ENCODE measurements at regions not wholly inside any gene's neighbourhood (a gene's known extent, or its start where the extent isn't known, plus 50 kb on each side); places are given as distances from the start of the nearest gene placed in this dataset.
A peak's percentile ranks its signal among the peaks of the same experiment; 100 is the strongest.

- no peak for TF ChIP-seq RAD21 (IDR thresholded peaks at IDR 0.05; ENCODE audit: low read depth)
- no peak for TF ChIP-seq TCF12 (IDR thresholded peaks at IDR 0.05; ENCODE audit: low read depth)
- TF ChIP-seq EGR1 (IDR thresholded peaks at IDR 0.05), result no peak
- TF ChIP-seq MAX (IDR thresholded peaks at IDR 0.05), result no peak
- TF ChIP-seq YY1 (IDR thresholded peaks at IDR 0.05; ENCODE audit: low read depth), result no peak
Measured at GRCh38 chr14:54251356-54251755, 145.5 kb upstream of the CDKN3 start.

- TF ChIP-seq RAD21 (IDR thresholded peaks at IDR 0.05; ENCODE audit: low read depth) (peak; percentile 22; the same call in 1 of the 2 replicates), EP300 (IDR thresholded peaks at IDR 0.05; ENCODE audit: borderline replicate concordance) (peak; percentile 69; the same call in 1 of the 2 replicates), CREB1 (IDR thresholded peaks at IDR 0.05; ENCODE audit: low read depth) (no peak), ZBTB7A (IDR thresholded peaks at IDR 0.05; ENCODE audit: low read depth) (no peak), EGR1 (IDR thresholded peaks at IDR 0.05) (no peak), TEAD4 (IDR thresholded peaks at IDR 0.05) (peak; percentile 79), NFIC (IDR thresholded peaks at IDR 0.05) (peak; percentile 31; the same call in 1 of the 2 replicates), FOXM1 (IDR thresholded peaks at IDR 0.05; ENCODE audit: borderline replicate concordance, low read depth) (0 out of 2 replicates have a peak, but pooled peaks have one; percentile 47), CEBPB (IDR thresholded peaks at IDR 0.05) (no peak), TCF12 (IDR thresholded peaks at IDR 0.05; ENCODE audit: low read depth) (peak; percentile 73; the same call in 1 of the 2 replicates)
Measured at GRCh38 chr14:54252072-54252730, 144.6 kb upstream of the CDKN3 start.

- TF ChIP-seq EGR1 (IDR thresholded peaks at IDR 0.05) (no peak), EP300 (IDR thresholded peaks at IDR 0.05; ENCODE audit: borderline replicate concordance) (peak; percentile 42; the same call in 1 of the 2 replicates), MAX (IDR thresholded peaks at IDR 0.05) (peak; percentile 59; the same call in 1 of the 2 replicates), RAD21 (IDR thresholded peaks at IDR 0.05; ENCODE audit: low read depth) (no peak), FOXM1 (IDR thresholded peaks at IDR 0.05; ENCODE audit: borderline replicate concordance, low read depth) (0 out of 2 replicates have a peak, but pooled peaks have one; percentile 12), YY1 (IDR thresholded peaks at IDR 0.05; ENCODE audit: low read depth) (no peak), TCF12 (IDR thresholded peaks at IDR 0.05; ENCODE audit: low read depth) (no peak)
Measured at GRCh38 chr14:54253195-54253947, 143.4 kb upstream of the CDKN3 start.

- no peak for TF ChIP-seq RAD21 (IDR thresholded peaks at IDR 0.05; ENCODE audit: low read depth)
- TF ChIP-seq EGR1 (IDR thresholded peaks at IDR 0.05), result no peak
- TF ChIP-seq NFIC (IDR thresholded peaks at IDR 0.05), result no peak
- TF ChIP-seq MAX (IDR thresholded peaks at IDR 0.05), result no peak
- TF ChIP-seq ZBTB7A (IDR thresholded peaks at IDR 0.05; ENCODE audit: low read depth), result no peak
- TF ChIP-seq EP300 (IDR thresholded peaks at IDR 0.05; ENCODE audit: borderline replicate concordance), result no peak
- no peak for TF ChIP-seq TCF12 (IDR thresholded peaks at IDR 0.05; ENCODE audit: low read depth)
Measured at GRCh38 chr14:54256156-54256555, 140.7 kb upstream of the CDKN3 start.

GRCh38 chr14:54257424-54257823, 139.4 kb upstream of the CDKN3 start:
- TF ChIP-seq USF1 (IDR thresholded peaks at IDR 0.05), result no peak
- no peak for TF ChIP-seq ZBTB7A (IDR thresholded peaks at IDR 0.05; ENCODE audit: low read depth)
- no peak for TF ChIP-seq CEBPB (IDR thresholded peaks at IDR 0.05)
- TF ChIP-seq TCF12 (IDR thresholded peaks at IDR 0.05; ENCODE audit: low read depth), result no peak
- TF ChIP-seq RAD21 (IDR thresholded peaks at IDR 0.05; ENCODE audit: low read depth), result no peak
- no peak for TF ChIP-seq NFIC (IDR thresholded peaks at IDR 0.05)

GRCh38 chr14:54258382-54258781, 138.4 kb upstream of the CDKN3 start:
- TF ChIP-seq CEBPB (IDR thresholded peaks at IDR 0.05), result no peak
- no peak for TF ChIP-seq USF1 (IDR thresholded peaks at IDR 0.05)
- TF ChIP-seq REST (IDR thresholded peaks at IDR 0.05; ENCODE audit: low read depth), result no peak
- TF ChIP-seq TCF12 (IDR thresholded peaks at IDR 0.05; ENCODE audit: low read depth), result no peak
- no peak for TF ChIP-seq ZBTB7A (IDR thresholded peaks at IDR 0.05; ENCODE audit: low read depth)
- no peak for TF ChIP-seq FOXM1 (IDR thresholded peaks at IDR 0.05; ENCODE audit: borderline replicate concordance, low read depth)
- no peak for TF ChIP-seq MAX (IDR thresholded peaks at IDR 0.05)
- TF ChIP-seq RAD21 (IDR thresholded peaks at IDR 0.05; ENCODE audit: low read depth), result no peak
- TF ChIP-seq YY1 (IDR thresholded peaks at IDR 0.05; ENCODE audit: low read depth), result no peak
- no peak for TF ChIP-seq NFIC (IDR thresholded peaks at IDR 0.05)
- TF ChIP-seq TAF1 (IDR thresholded peaks at IDR 0.05; ENCODE audit: low read depth), result no peak

GRCh38 chr14:54259821-54260220, 137.0 kb upstream of the CDKN3 start:
- TF ChIP-seq TEAD4 (IDR thresholded peaks at IDR 0.05), result no peak
- TF ChIP-seq TCF12 (IDR thresholded peaks at IDR 0.05; ENCODE audit: low read depth), result no peak
- TF ChIP-seq YY1 (IDR thresholded peaks at IDR 0.05; ENCODE audit: low read depth), result no peak

Measured in Ishikawa (cell line).